ENCODE measurements at regions not wholly inside any gene's neighbourhood (a gene's known extent, or its start where the extent isn't known, plus 50 kb on each side); places are given as distances from the start of the nearest gene placed in this dataset.

- DNase-seq = no peak
Measured at GRCh38 chr20:11368499-11368898, 549.2 kb upstream of the BTBD3 start.

- DNase-seq = no peak
Measured at GRCh38 chr20:11368965-11369711, 548.6 kb upstream of the BTBD3 start.

DNA sequence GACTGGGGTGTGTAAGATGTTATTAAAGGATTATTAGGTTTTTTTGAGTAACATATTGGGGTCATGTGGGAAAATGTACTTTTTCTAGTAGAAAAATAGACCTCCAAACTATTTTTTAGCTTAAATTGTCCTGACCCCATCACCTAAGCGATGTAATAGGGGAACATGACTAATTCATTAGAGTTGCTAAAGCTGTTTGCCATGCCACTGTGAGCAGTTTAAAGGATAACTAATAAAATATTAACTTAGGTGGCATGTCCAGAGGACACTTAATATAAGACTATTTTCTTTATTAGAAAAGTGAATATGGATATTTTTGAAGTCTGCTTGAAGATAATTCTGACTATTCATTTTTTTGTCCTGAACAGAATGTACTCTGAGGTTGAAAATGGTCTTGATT is 545.9 kb upstream of the BTBD3 start:
- no peak for DNase-seq

DNA sequence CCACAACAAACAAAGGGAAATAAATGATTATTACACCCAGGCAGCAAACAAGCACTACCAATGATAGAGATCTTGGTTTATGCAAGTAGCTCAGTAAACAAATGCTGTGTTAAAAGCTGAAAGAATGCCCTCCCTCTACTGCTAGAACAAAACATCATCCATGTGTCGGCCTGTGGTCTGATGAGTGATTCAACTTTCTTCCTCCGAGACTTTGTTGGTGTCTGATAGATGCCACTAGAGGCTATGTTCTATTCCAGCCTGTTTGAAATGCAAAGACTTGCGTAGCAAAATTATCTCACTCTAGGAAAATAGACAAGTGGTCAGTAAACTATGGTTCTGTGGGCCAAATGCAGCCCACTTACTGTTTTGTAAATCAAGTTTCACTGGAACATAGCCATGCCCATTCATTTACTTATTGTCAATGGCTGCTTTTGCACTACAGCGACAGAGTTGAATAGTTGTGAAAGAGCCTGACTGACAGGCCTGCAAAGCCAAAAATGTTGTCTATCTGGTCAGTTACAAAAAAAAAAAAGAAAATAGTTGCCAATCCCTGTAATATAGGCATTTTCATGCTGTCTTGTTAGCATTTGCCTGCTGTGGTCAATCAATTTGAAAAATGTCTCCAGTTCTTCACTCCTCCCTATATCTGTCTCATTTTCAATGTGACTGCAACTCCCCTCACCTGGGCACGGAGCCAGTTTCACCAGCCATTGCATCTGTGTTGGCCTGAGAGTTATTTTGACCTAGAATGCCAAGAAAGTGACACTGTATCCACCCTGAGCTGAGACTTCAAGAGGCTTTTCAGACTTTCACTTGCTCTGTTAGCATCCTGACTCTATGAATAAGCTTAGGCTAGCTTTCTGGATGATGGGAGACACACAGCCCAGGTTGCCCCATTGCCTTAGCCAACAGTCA is 544.6 kb upstream of the BTBD3 start:
- no peak for DNase-seq

- no peak for DNase-seq
Measured at GRCh38 chr20:11375335-11375734, 542.4 kb upstream of the BTBD3 start.

GRCh38 chr20:11375966-11376365 is 541.7 kb upstream of the BTBD3 start:
- no peak for DNase-seq

- no peak for DNase-seq
Measured at GRCh38 chr20:11376420-11376819, 541.3 kb upstream of the BTBD3 start.

GRCh38 chr20:11376998-11377397 is 540.7 kb upstream of the BTBD3 start:
- no peak for DNase-seq

- DNase-seq = no peak
Measured at GRCh38 chr20:11377761-11378160, 539.9 kb upstream of the BTBD3 start.

- DNase-seq = no peak
Measured at GRCh38 chr20:11378252-11378651, 539.4 kb upstream of the BTBD3 start.

- DNase-seq = no peak
Measured at GRCh38 chr20:11379257-11380011, 538.3 kb upstream of the BTBD3 start.

DNA sequence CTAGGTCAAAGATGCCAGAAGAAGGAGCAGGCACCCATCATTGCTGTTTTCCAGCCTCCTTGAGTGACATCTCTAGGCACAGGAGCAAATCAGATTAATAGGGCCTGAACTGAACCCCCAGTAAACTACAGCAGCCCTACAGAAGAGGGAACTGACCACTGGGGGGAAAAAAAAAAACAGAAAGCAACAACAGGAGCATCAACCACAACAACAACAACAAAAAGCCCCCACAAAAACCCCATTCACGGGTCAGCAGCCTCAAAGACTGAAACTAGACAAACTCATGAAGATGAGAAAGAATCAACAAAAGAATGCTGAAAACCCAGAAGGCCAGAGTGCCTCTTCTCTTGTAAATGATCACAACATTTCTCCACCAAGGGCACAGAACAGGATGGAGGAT is 537.4 kb upstream of the BTBD3 start:
- DNase-seq = no peak

DNA sequence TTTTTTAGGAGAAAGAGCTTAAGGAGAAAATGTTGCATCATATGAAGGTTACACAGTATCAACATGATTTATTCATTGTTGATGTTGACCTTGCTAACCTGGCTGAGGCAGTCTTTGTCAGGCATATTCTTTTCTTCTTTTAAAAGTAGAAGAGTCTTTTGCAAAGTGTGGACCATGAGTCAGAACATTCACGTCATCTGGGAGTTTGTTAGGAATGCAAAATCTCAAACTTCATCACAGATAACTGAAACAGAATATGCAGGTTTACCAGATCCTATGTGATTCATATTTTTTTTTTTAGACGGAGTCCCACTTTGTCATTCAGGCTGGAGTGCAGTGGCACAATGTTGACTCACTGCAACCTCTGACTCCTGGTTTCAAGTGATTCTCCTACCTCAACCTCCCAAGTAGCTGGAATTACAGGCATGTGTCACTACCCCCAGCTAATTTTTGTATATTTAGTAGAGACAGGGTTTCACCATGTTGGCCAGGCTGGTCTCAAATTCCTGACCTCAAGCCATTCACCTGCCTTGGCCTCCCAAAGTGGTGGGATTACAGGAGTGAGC is 530.4 kb upstream of the BTBD3 start:
- no peak for DNase-seq

DNA sequence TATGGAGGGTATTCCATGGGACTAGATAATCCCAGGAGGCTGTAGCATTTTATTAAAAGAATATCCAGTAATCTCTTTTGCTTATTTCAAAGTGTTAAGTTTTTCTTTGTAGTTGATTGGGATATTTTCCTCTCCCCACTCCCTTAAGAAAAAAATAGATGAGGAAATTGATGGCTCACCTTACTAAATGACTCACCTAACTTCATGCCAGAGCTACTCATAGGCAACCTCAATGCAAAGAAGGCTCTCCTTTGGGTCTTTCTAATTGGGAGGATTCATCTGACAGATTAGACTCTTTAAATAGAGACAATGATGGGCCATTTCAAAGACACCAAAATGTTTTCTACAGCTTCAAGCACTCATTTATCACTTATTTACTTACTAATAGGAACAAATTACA is 528.5 kb upstream of the BTBD3 start:
- no peak for DNase-seq

- DNase-seq = no peak
Measured at GRCh38 chr20:11391591-11391990, 526.1 kb upstream of the BTBD3 start.

- no peak for DNase-seq
Measured at GRCh38 chr20:11394145-11394833, 523.4 kb upstream of the BTBD3 start.

GRCh38 chr20:11395581-11395980 is 522.1 kb upstream of the BTBD3 start:
- DNase-seq = no peak

DNA sequence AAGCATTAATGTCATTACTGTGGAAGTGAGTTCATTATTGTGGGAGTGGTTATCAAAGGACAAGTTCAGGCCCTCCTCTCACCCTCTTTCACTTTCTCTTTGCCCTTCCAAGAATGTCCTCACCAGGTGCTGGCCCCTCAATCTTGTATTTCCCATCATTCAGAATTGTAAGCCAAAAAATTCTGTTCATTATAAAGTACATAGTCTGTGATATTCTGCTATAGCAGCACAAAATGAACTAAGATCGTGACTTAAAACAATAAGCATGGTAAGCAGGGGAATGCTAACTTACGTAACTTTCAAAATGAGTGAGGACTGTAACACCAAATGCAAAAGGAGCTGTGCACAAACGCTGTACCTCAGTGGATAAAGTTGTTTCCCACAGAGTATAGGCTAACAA is 515.7 kb upstream of the BTBD3 start:
- no peak for DNase-seq

- DNase-seq = no peak
Measured at GRCh38 chr20:11403711-11404110, 514.0 kb upstream of the BTBD3 start.

DNA sequence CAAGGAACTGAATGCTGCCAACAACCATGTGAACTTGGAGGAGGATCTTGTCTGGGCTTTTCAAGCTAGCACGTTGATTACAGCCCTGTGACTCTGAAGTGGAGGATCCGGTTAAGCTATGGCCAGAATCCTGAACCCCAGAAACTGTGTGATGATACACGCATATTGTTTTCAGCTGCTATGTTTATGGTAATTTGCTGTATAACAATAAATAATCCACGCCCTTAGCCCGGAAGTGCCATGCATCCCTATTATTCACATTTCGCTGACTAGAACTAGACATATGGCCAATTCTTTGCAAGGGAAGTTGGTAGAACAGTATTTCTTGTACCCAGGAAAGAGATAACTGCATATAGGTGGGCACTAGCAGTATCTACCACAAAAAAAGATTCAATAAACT is 510.8 kb upstream of the BTBD3 start:
- no peak for DNase-seq

- DNase-seq = no peak
Measured at GRCh38 chr20:11409561-11409960, 508.1 kb upstream of the BTBD3 start.

GRCh38 chr20:11411765-11412164 is 505.9 kb upstream of the BTBD3 start:
- no peak for DNase-seq
